CD4-positive, alpha-beta T cell treated with Interferon alpha-2 for 1 hour (primary cell): ENCODE measurements at regions not wholly inside any gene's neighbourhood (a gene's known extent, or its start where the extent isn't known, plus 50 kb on each side); places are given as distances from the start of the nearest gene placed in this dataset.

ENCODE experiments used
- DNase-seq, 2 donors: peaks; one replicate each; pipeline ENCODE4 v3.0.0-alpha.2; 2020 to 2022

DNA sequence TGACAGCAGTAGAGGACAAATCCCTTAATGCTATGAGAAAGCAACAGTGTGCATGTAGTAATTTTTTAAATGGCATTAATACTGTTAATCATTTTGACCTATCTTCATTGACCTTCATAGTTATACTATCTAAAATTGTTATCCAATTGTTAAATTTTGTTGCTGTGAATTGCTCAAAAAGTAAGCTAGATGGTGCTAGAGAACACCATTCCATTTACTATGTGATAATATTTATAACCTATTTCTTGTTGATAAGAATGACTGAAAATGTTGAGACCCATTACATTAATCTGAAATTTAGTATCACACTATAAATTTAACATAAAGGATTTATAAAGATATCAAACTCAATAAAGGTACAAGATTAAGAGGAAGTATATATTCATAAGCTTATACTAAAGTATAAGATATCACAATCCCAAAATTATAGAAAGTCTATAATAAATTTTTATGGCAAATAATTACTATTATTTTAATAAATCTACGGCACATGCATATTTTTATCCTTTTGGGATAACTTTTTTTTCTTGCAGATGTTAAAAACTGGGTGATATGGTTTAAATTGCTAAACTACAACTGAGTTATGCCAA, 1573.3 kb downstream of the PCDH9 start:
- no peak for DNase-seq

- DNase-seq, result no peak
These were observed 1576.5 kb downstream of the PCDH9 start for GRCh38 chr13:65653613-65654012.

DNA sequence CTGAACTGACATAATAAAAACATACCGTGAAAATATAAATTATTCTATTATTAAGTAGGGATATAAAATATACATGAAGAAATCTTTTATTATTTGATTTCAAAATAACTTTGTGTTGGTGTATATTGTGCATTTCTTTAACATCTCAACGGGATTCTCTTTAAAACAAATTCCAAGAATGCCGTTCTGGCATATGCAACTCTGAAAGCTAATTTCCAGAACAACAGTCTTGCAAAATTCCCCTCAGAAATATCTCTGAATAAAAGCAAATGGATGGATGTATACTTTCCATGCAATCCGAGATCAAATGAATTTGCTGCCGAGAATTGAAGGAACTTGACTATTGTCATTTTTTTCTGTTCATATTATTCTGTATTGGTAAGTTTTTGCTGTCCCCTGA, 1579.8 kb downstream of the PCDH9 start:
- DNase-seq, result no peak

GRCh38 chr13:65642996-65643395, 1587.1 kb downstream of the PCDH9 start:
- no peak for DNase-seq

DNA sequence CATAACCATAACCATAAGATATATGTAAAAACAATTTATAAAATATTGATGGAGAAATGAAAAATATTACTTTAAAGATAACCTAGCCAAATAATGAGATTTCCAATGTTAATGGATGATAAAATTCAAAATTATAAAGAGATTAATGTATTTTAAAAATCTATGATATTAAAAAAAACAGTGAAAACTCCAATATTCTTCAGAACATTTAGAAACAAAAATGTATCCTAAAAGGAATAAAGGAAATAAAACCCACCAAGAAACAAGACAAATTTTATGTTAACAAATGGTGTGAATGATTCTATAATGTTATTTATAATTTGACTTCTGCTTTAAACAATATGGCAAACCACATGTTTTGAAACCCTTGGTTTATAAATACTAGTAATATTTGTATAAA, 1587.8 kb downstream of the PCDH9 start:
- DNase-seq, result no peak

- no peak for DNase-seq
These were observed 1591.5 kb downstream of the PCDH9 start for GRCh38 chr13:65638572-65639168.

- no peak for DNase-seq
These were observed 1596.3 kb downstream of the PCDH9 start for GRCh38 chr13:65633806-65634205.

GRCh38 chr13:65631078-65631477, 1599.1 kb downstream of the PCDH9 start:
- DNase-seq, result no peak

- no peak for DNase-seq
These were observed 1600.2 kb downstream of the PCDH9 start for GRCh38 chr13:65629926-65630325.

GRCh38 chr13:65623148-65623547, 1607.0 kb downstream of the PCDH9 start:
- no peak for DNase-seq

- no peak for DNase-seq
These were observed 1614.6 kb downstream of the PCDH9 start for GRCh38 chr13:65615506-65615905.

- no peak for DNase-seq
These were observed 1617.1 kb downstream of the PCDH9 start for GRCh38 chr13:65613004-65613403.

DNA sequence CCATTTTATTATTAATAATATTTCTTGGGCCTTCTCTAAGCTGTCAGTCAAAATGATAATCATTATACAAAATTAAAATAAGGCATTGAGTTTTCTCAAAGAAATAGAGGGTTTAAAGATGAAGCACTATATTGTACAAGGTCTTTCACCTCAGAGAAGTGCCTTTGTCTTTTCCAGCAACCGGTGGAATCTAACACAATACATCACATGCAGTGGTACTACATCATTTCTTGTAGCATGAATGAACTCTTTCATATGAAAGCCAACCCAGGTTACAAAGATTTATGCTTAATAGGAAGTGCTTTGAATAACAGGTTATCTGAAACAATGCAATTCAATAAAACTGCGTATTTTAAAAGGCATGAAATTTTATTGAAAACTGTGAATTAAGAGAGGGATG, 1620.8 kb downstream of the PCDH9 start:
- no peak for DNase-seq

DNA sequence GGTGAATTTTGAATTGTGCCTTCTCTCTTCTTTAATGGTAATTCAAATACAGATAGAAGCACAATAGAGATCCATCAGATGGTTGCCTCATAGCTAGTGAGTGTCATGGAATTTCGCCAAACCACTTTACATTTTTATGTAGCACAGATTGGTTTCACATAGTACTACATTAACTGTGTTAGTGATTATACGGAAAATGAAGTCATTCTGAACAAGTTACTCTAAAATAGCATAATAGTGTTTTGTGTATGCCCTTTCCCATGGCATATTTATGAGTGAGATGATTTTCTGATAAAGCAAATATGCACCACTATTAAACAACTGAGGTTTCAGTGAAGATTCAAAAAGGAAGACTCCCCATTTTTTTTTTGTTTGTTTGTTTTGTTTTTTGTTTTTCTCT, 1623.5 kb downstream of the PCDH9 start:
- no peak for DNase-seq

GRCh38 chr13:65605396-65605795, 1624.7 kb downstream of the PCDH9 start:
- no peak for DNase-seq

DNA sequence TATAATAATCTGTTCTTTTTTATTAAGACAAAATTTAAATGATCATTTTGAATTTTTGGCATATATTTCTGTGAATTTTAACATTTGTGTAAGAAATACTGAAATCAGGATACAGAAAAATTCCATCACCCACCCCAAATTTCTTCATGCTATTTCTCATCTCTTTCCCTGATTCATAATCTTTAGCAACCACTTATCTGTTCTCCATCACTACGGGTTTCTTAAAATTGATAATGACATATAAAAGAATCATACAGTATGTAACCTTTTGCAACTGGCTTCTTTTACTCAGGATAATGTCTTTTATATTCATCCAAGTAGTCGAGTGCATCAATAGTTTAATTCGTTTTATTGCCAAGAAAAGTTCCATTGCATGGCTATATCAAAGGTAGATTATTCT, 1627.0 kb downstream of the PCDH9 start:
- no peak for DNase-seq

- DNase-seq, result no peak
These were observed 1628.3 kb downstream of the PCDH9 start for GRCh38 chr13:65601855-65602254.

DNA sequence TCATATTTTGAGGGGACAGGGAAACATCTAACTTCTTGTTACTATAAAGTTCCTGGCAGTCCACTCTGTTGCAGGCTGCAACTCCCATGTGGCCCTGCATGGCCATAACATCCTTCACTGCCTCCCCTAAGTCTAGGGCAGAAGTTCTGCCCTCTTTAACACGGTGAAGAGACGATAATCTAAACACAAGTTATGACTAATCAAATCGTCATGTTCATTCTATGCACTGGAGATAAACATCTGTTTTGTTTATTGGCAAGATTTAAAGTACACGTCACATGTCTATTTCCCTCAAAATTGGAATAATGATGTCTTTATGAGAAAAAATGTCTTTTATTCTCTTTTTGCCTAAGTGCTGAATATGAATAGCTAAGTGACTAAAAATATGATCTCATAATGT, 1629.4 kb downstream of the PCDH9 start:
- DNase-seq, result no peak

DNA sequence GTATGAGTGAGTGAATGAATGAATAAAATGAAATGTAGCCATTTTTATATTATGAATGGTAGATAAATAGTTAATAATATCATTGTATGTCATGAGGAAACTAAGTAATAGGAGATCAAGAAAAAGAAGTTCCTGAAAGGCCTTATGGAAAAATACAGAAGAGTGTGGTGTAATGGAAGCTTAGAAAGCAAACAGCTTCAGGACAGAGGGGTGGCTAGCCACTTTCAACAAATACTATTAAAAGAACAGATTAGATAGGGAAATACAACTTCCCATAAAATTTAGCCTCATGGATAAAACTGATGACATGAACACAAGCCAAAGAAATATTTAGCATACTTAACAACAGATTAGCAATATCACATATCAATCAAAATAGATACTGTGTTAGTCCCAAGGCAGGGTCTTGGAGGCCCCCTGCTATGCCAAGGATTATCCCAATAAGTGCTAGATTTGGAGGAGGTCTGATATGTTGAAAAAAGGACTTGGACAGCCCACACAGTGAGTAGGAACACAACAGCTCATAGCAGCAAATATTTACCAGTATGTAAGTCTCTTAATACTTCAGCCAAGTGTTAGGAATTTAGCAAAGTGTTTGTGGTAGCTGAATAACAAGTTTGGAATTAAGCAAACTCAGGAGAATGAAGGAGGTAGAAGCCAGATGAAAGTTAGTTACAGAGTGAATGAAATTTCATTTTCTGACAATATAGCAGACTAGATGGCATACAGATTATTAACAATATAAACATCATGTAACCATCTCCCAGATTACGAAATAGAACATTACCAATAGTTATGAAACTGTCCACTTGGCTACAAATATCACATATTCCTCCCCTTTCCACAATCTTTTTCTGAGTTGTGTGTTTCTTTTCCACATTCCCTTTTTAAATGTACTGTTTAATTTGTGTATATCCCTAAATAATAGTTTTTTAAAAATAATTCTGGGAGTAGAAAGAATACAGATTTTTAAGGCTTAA, 1632.0 kb downstream of the PCDH9 start:
- no peak for DNase-seq

- no peak for DNase-seq
These were observed 1634.2 kb downstream of the PCDH9 start for GRCh38 chr13:65595916-65596315.

GRCh38 chr13:65594298-65594781, 1635.8 kb downstream of the PCDH9 start:
- DNase-seq, result no peak

DNA sequence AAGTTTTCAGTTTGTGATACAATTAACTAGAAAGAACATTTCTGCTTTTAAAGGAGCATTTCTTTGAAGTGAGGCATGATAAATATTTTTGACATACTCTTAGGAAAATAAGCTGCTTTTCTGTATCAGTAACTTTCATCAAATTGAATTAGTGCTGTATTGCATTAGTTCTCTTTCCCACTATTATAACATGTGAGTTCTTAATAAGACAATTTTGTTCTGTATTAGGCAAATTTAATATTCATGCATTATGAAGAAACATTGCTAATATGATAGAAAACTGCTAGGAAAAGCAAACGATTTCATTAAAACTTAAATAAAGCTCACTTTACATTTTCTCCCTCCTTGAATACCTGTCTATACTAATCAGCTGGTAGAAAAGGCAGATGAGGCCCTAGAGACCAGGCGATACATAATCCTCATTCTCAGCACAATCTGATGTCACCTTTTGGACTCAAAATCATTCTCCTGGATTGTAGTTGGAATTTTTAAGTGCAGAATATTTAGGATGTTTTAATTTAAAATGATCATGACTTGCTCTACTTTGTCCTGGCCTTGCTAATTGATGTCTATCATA, 1636.8 kb downstream of the PCDH9 start:
- DNase-seq, result no peak

DNA sequence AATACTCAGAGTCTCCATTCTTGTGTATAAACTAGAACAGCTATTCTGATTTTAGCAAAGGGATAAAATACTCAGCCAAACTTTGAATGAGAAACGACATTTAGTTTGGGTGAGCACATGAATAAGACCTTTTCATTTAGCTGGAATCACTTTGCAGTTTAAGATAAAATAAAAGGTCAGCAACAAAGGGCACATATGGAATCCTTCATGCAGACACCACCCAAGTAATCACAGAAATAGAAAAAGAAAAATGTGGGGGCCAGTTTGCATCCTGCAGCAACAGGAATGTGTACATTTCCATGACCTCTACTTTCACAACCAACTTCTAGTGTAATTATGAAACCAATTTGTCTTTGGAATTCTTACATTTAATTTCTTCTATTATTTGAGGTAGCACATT, 1637.4 kb downstream of the PCDH9 start:
- no peak for DNase-seq

GRCh38 chr13:65585346-65585745, 1644.8 kb downstream of the PCDH9 start:
- no peak for DNase-seq
